IMR-90 (cell line): ENCODE measurements at regions not wholly inside any gene's neighbourhood (a gene's known extent, or its start where the extent isn't known, plus 50 kb on each side); places are given as distances from the start of the nearest gene placed in this dataset.

Source experiments
- ATAC-seq: fragments of 200-7000 bp; cut with Tn5 transposase; 2 replicates; pipeline ENCODE4 v1.9.1; 2020; ENCODE audit warnings: low read depth, mild to moderate bottlenecking, moderate library complexity
- BruUV-seq: library from RNA; stranded (reverse); fragments of 400-500 nt; replicated peaks from 2 replicates; lab custom pipeline; 2021; lab: Mats Ljungman, UMichigan
- CTCF ChIA-PET: fragments of 300-600 bp; formaldehyde crosslinking; extraction: SDS; loops from one replicate; lab custom pipeline; 2021; ENCODE audit warnings: antibody characterized with exemption; lab: Yijun Ruan, JAX
- POLR2A ChIA-PET: fragments of 300-600 bp; sonication (Branson Sonifier 250); formaldehyde crosslinking; loops from one replicate; lab custom pipeline; 2022; ENCODE audit warnings: antibody characterized with exemption; ENCODE audit not compliant: unreplicated experiment; lab: Charles Lee
- DNase-seq: peaks from one replicate; pipeline ENCODE4 v3.0.0; 2013
- H2AFZ ChIP-seq: replicated peaks from 2 replicates; pipeline ENCODE3; 2013; ENCODE audit warnings: low read length, mild to moderate bottlenecking; ENCODE audit not compliant: poor library complexity
- H2AK5ac ChIP-seq: 2 replicates; pipeline ENCODE4 v1.6.1; 2013; ENCODE audit warnings: low read depth, low read length, inconsistent platforms
- H2AK9ac ChIP-seq: replicated peaks from 2 replicates; pipeline ENCODE3; 2013; ENCODE audit warnings: mild to moderate bottlenecking, low read depth, low read length, moderate library complexity; ENCODE audit not compliant: poor library complexity
- H2BK120ac ChIP-seq: 2 replicates; pipeline ENCODE4 v1.6.1; 2013; ENCODE audit warnings: low read depth, low read length, inconsistent platforms
- H2BK15ac ChIP-seq: 3 replicates; pipeline ENCODE4 v1.6.1; 2013; ENCODE audit warnings: low read depth, low read length, inconsistent platforms
- H2BK20ac ChIP-seq: 2 replicates; pipeline ENCODE4 v1.6.1; 2013; ENCODE audit warnings: low read depth, mild to moderate bottlenecking, inconsistent platforms, low read length, moderate library complexity
- H2BK5ac ChIP-seq: 2 replicates; pipeline ENCODE4 v1.6.1; 2013; ENCODE audit warnings: mild to moderate bottlenecking, low read depth, low read length, inconsistent platforms; ENCODE audit not compliant: poor library complexity, severe bottlenecking
- H3K14ac ChIP-seq: replicated peaks from 2 replicates; pipeline ENCODE4 v1.6.1; 2013; ENCODE audit warnings: low read depth, low read length, inconsistent platforms
- H3K18ac ChIP-seq: 2 replicates; pipeline ENCODE4 v1.6.1; 2013; ENCODE audit warnings: low read depth, low read length, control low read depth
- H3K23ac ChIP-seq: 2 replicates; pipeline ENCODE4 v1.6.1; 2013; ENCODE audit warnings: low read depth, low read length, inconsistent platforms
- H3K27ac ChIP-seq: 2 replicates; pipeline ENCODE4 v1.5.1; 2013; ENCODE audit warnings: mild to moderate bottlenecking, control low read depth, low read length; ENCODE audit not compliant: insufficient read depth
- H3K27me3 ChIP-seq: 2 replicates; pipeline ENCODE4 v1.6.1; 2013; ENCODE audit warnings: low read length; ENCODE audit not compliant: control insufficient read depth, insufficient read depth
- H3K36me3 ChIP-seq: 2 replicates; pipeline ENCODE4 v1.6.1; 2013; ENCODE audit warnings: low read length, mixed read lengths; ENCODE audit not compliant: control insufficient read depth, insufficient read depth
- H3K4ac ChIP-seq: 2 replicates; pipeline ENCODE4 v1.6.1; 2013; ENCODE audit warnings: low read depth, low read length, inconsistent platforms
- H3K4me1 ChIP-seq: 2 replicates; pipeline ENCODE4 v1.6.1; 2013; ENCODE audit warnings: low read length, mixed read lengths; ENCODE audit not compliant: control insufficient read depth, insufficient read depth
- H3K4me2 ChIP-seq: 2 replicates; pipeline ENCODE4 v1.6.1; 2013; ENCODE audit warnings: low read depth, mild to moderate bottlenecking, control low read depth, low read length, moderate library complexity
- H3K4me3 ChIP-seq: 2 replicates; pipeline ENCODE4 v1.5.1; 2013; ENCODE audit warnings: low read depth, mild to moderate bottlenecking, control low read depth, low read length, moderate library complexity; ENCODE audit not compliant: insufficient read depth
- H3K56ac ChIP-seq: 2 replicates; pipeline ENCODE4 v1.6.1; 2013; ENCODE audit warnings: low read length, inconsistent platforms; ENCODE audit not compliant: insufficient read depth; ENCODE audit errors: extremely low read depth
- H3K79me1 ChIP-seq, 2 experiments: 2 replicates each; pipeline ENCODE4 v1.6.1; 2013; ENCODE audit warnings: low read length in 2 of 2, inconsistent platforms in 1 of 2, low read depth in 1 of 2
- H3K9ac ChIP-seq: 2 replicates; pipeline ENCODE4 v1.6.1; 2013; ENCODE audit warnings: low read depth, low read length, control low read depth
- H3K9me1 ChIP-seq: 2 replicates; pipeline ENCODE4 v1.6.1; 2013; ENCODE audit warnings: low read length, inconsistent platforms; ENCODE audit not compliant: insufficient read depth
- H3K9me3 ChIP-seq: 2 replicates; pipeline ENCODE4 v1.6.1; 2013; ENCODE audit warnings: low read length; ENCODE audit not compliant: control insufficient read depth, insufficient read depth
- H4K20me1 ChIP-seq: 2 replicates; pipeline ENCODE4 v1.6.1; 2013; ENCODE audit warnings: low read length, inconsistent platforms; ENCODE audit not compliant: insufficient read depth
- H4K5ac ChIP-seq: 2 replicates; pipeline ENCODE4 v1.6.1; 2013; ENCODE audit warnings: mild to moderate bottlenecking, low read depth, low read length, control low read depth
- H4K8ac ChIP-seq, 2 experiments: 2 replicates each; pipeline ENCODE4 v1.6.1; 2013; ENCODE audit warnings: low read depth in 2 of 2, low read length in 2 of 2, control low read depth in 1 of 2, inconsistent platforms in 1 of 2
- H4K91ac ChIP-seq: 2 replicates; pipeline ENCODE4 v1.6.1; 2013; ENCODE audit warnings: low read depth, low read length, inconsistent platforms; ENCODE audit not compliant: insufficient read depth
- BHLHE40 ChIP-seq: fragments of 150-350 bp; IDR thresholded peaks from 2 replicates; pipeline ENCODE4 v1.6.1; 2016; ENCODE audit warnings: mild to moderate bottlenecking, low read depth, low read length
- RCOR1 ChIP-seq: IDR thresholded peaks from 2 replicates; pipeline ENCODE4 v1.6.1; 2012; ENCODE audit warnings: mild to moderate bottlenecking, low read length, improper control_type of control experiment; ENCODE audit not compliant: insufficient replicate concordance
- WGBS, 2 experiments: methylation state at CpG; one replicate each; pipeline versions ENCODE4 v1.1.5 to v1.1.7; 2013; ENCODE audit warnings: missing lambda C conversion rate in 2 of 2; ENCODE audit not compliant: insufficient read length in 1 of 2; ENCODE audit errors: extremely low coverage in 2 of 2; 5-methylcytosine and 5-hydroxymethylcytosine counted together
- dilution Hi-C: fragments of 300-500 bp; cut with HindIII; formaldehyde crosslinking; loops from one replicate; pipeline ENCODE4 v1.14.3; 2018; ENCODE audit warnings: low sequenced_read_pairs; ENCODE audit not compliant: unreplicated experiment
- in situ Hi-C: fragments of 300-500 bp; cut with MboI; formaldehyde crosslinking; loops from 3 replicates; pipeline ENCODE4 v1.14.3; 2019; ENCODE audit warnings: low sequenced_read_pairs, inconsistent platforms, mixed read lengths
- intact Hi-C: fragments of 100-400 bp; cut with micrococcal nuclease; formaldehyde crosslinking; loops from 2 replicates; pipeline ENCODE4 v1.10.0; 2022

DNA sequence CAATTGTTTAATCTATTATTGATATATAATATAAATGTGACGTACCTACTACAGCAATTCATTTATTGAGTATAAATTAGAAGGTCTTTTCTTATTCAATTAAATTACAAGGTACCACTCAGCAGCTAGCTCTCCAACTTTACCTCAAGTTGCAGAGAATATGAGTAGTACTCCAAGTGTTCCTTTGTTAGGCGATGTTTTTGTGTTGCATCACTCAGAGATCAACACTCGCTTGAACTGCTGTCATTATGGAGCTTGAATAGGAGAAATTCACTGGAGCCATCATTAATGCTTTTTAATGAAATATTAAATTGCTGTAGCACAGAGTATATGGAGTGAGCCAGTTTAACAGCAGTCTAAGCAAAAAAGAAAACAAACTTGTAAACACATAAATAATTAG lies 320.0 kb downstream of the FSIP2 start:
- dilution Hi-C loops (no loop called here), intact Hi-C loops (no loop called here), in situ Hi-C loops (no loop called here)
- Histone ChIP-seq H2AK5ac (no peak overlapping the region), H4K5ac (no peak overlapping the region), H3K4me2 (no peak overlapping the region), H3K23ac (no peak overlapping the region), H3K4ac (no peak overlapping the region), H2BK20ac (no peak overlapping the region), H2BK15ac (no peak overlapping the region), H3K9me3 (no peaks in the 10 kb centered on the region), H4K8ac (no peak overlapping the region), H3K9me1 (no peaks in the 10 kb centered on the region), H4K20me1 (no peaks in the 10 kb centered on the region), H3K18ac (no peak overlapping the region), H3K9ac (no peak overlapping the region), H2AK9ac (no peak overlapping the region), H3K14ac (no peak overlapping the region), H3K27me3 (no peaks in the 10 kb centered on the region), H2BK5ac (no peak overlapping the region), H3K56ac (no peak overlapping the region), H2AFZ (no peak overlapping the region), H3K4me3 (no peak overlapping the region), H3K79me1 (no peaks in the 10 kb centered on the region), H3K36me3 (no peaks in the 10 kb centered on the region), H3K4me1 (no peaks in the 10 kb centered on the region), H4K91ac (no peak overlapping the region), H2BK120ac (no peak overlapping the region), H3K27ac (no peak overlapping the region)
- no TSS peak for BruUV-seq
- whole genome bisulfite sequencing, 2 experiments: no CpG with 5 or more reads among the region's 3 CpGs
- ChIA-PET CTCF (no interaction called here), POLR2A (no interaction called here)
- peak; percentile 10 for DNase-seq
- ATAC-seq: no peak
- TF ChIP-seq RCOR1: no peak
- no peak for TF ChIP-seq BHLHE40
